AG09319 (cell line): ENCODE measurements at regions not wholly inside any gene's neighbourhood (a gene's known extent, or its start where the extent isn't known, plus 50 kb on each side); places are given as distances from the start of the nearest gene placed in this dataset.

Experiments
- DNase-seq: peaks from one replicate; pipeline ENCODE4 v3.0.0-alpha.2; 2010; ENCODE audit warnings: low read depth; ENCODE audit errors: extremely low read depth
- CTCF ChIP-seq: IDR thresholded peaks from 2 replicates; pipeline ENCODE4 v1.5.1; 2011; ENCODE audit warnings: low read depth, mild to moderate bottlenecking, inconsistent platforms, low read length, moderate library complexity

GRCh38 chr2:129379411-129379810, 600.1 kb upstream of the RAB6C start:
- no peak for DNase-seq
- no peak for TF ChIP-seq CTCF

- no peak for TF ChIP-seq CTCF
- DNase-seq = no peak
Measured at GRCh38 chr2:129381789-129382188, 597.7 kb upstream of the RAB6C start.

GRCh38 chr2:129388870-129389269, 590.6 kb upstream of the RAB6C start:
- no peak for TF ChIP-seq CTCF
- no peak for DNase-seq

- no peak for TF ChIP-seq CTCF
- DNase-seq = no peak
Measured at GRCh38 chr2:129393816-129394215, 585.6 kb upstream of the RAB6C start.

- no peak for DNase-seq
- TF ChIP-seq CTCF = peak; percentile 21
Measured at GRCh38 chr2:129396980-129397599, 582.4 kb upstream of the RAB6C start.

- no peak for DNase-seq
- TF ChIP-seq CTCF = no peak
Measured at GRCh38 chr2:129400826-129401225, 578.6 kb upstream of the RAB6C start.

GRCh38 chr2:129402076-129402475, 577.4 kb upstream of the RAB6C start:
- no peak for TF ChIP-seq CTCF
- DNase-seq = no peak
